A673 (cell line): ENCODE measurements at regions not wholly inside any gene's neighbourhood (a gene's known extent, or its start where the extent isn't known, plus 50 kb on each side); places are given as distances from the start of the nearest gene placed in this dataset.

ENCODE experiments used
- BruUV-seq: library from RNA; stranded (reverse); fragments of 400-500 nt; replicated peaks from 2 replicates; lab custom pipeline; 2021; lab: Mats Ljungman, UMichigan
- CTCF ChIA-PET: fragments of 300-600 bp; sonication (Branson Sonifier 250); formaldehyde crosslinking; loops from one replicate; lab custom pipeline; 2022; ENCODE audit warnings: antibody characterized with exemption; lab: Charles Lee
- POLR2A ChIA-PET: fragments of 300-600 bp; sonication (Branson Sonifier 250); formaldehyde crosslinking; loops from one replicate; lab custom pipeline; 2022; ENCODE audit warnings: antibody characterized with exemption; ENCODE audit not compliant: low non-redundant PET; lab: Charles Lee
- DNase-seq: peaks from one replicate; pipeline ENCODE4 v3.0.0-alpha.2; 2015; ENCODE audit warnings: low spot score
- H3K27ac ChIP-seq: fragments of 200-600 bp; sonication (generic); 2 replicates; pipeline ENCODE4 v1.5.1; 2016; ENCODE audit warnings: mixed run types, low read depth, mild to moderate bottlenecking, mixed read lengths, antibody characterized with exemption, low read length; ENCODE audit not compliant: poor library complexity, severe bottlenecking
- H3K27me3 ChIP-seq: fragments of 200-600 bp; sonication (generic); replicated peaks from 2 replicates; pipeline ENCODE4 v1.6.1; 2017; ENCODE audit warnings: mixed run types, low read depth, mild to moderate bottlenecking, mixed read lengths, antibody characterized with exemption, low read length; ENCODE audit not compliant: insufficient read depth, poor library complexity
- H3K36me3 ChIP-seq: fragments of 200-600 bp; sonication (generic); 2 replicates; pipeline ENCODE4 v1.6.1; 2016; ENCODE audit warnings: mixed run types, mild to moderate bottlenecking, mixed read lengths, antibody characterized with exemption, low read length; ENCODE audit not compliant: insufficient read depth, poor library complexity, severe bottlenecking
- H3K4me1 ChIP-seq: fragments of 200-600 bp; sonication (generic); 2 replicates; pipeline ENCODE4 v1.6.1; 2017; ENCODE audit warnings: mixed run types, mild to moderate bottlenecking, mixed read lengths, antibody characterized with exemption, low read length; ENCODE audit not compliant: insufficient read depth, poor library complexity, severe bottlenecking
- H3K4me3 ChIP-seq: fragments of 200-600 bp; sonication (generic); 2 replicates; pipeline ENCODE4 v1.5.1; 2016; ENCODE audit warnings: low read depth, mixed run types, mild to moderate bottlenecking, mixed read lengths, low read length; ENCODE audit not compliant: poor library complexity, severe bottlenecking
- H3K9me3 ChIP-seq: fragments of 200-600 bp; sonication (generic); 2 replicates; pipeline ENCODE4 v1.6.1; 2016; ENCODE audit warnings: mixed run types, low read depth, mild to moderate bottlenecking, mixed read lengths, antibody characterized with exemption, low read length; ENCODE audit not compliant: poor library complexity, severe bottlenecking
- EZH2 ChIP-seq: fragments of 200-600 bp; sonication (generic); IDR thresholded peaks from 2 replicates; pipeline ENCODE4 v1.6.1; 2017; ENCODE audit warnings: borderline replicate concordance, low read depth, mild to moderate bottlenecking, mixed read lengths, antibody characterized with exemption, low read length; ENCODE audit not compliant: poor library complexity, severe bottlenecking
- intact Hi-C: fragments of 100-400 bp; cut with micrococcal nuclease; formaldehyde crosslinking; loops from one replicate; pipeline ENCODE4 v1.10.0; 2022; ENCODE audit not compliant: unreplicated experiment
- TF ChIP-seq, protein P1 (sequence below): fragments of 300-800, 200-600 bp; sonication (generic); conservative IDR thresholded peaks from 2 replicates; pipeline ENCODE4 v1.5.1; 2017; ENCODE audit warnings: low read depth, mild to moderate bottlenecking, antibody characterized with exemption, low read length, moderate library complexity, mixed read lengths

DNA sequence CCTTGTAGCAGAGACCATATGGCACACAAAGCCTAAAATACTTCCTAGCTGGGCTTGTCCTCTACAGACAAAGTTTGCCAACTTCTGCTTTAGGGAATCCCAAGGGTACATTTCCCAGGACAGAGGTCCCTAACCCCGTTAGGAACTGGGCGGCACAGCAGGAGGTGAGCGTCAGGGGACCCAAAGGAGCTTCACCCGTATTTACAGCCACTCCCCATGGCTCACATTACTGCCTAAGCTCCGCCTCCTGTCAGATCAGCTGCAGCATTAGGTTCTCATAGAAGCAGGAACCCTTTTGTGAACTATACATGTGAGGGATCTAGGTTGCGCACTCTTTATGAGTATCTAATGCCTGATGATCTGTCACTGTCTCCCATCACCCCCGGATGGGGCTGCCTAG, 88.5 kb upstream of the TRPM3 start:
- no TSS peak for BruUV-seq
- CTCF ChIA-PET, result no interaction called here
- no peaks in the 10 kb centered on the region for H3K27me3 ChIP-seq
- H3K9me3 ChIP-seq, result peaks cover 4% of the 10 kb centered on the region
- intact Hi-C loops, result loop anchor here (5.0 kb wide), 1 partner anchor 33 kb away; no protein-coding TSS in a partner anchor
- H3K27ac ChIP-seq, result no peak overlapping the region
- no peaks in the 10 kb centered on the region for H3K4me1 ChIP-seq
- TF ChIP-seq EZH2, result no peak
- TF ChIP-seq, protein P1, sequence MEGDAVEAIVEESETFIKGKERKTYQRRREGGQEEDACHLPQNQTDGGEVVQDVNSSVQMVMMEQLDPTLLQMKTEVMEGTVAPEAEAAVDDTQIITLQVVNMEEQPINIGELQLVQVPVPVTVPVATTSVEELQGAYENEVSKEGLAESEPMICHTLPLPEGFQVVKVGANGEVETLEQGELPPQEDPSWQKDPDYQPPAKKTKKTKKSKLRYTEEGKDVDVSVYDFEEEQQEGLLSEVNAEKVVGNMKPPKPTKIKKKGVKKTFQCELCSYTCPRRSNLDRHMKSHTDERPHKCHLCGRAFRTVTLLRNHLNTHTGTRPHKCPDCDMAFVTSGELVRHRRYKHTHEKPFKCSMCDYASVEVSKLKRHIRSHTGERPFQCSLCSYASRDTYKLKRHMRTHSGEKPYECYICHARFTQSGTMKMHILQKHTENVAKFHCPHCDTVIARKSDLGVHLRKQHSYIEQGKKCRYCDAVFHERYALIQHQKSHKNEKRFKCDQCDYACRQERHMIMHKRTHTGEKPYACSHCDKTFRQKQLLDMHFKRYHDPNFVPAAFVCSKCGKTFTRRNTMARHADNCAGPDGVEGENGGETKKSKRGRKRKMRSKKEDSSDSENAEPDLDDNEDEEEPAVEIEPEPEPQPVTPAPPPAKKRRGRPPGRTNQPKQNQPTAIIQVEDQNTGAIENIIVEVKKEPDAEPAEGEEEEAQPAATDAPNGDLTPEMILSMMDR, result no peak
- POLR2A ChIA-PET, result no interaction called here
- H3K4me3 ChIP-seq, result no peak overlapping the region
- no peak for DNase-seq
- no peaks in the 10 kb centered on the region for H3K36me3 ChIP-seq

DNA sequence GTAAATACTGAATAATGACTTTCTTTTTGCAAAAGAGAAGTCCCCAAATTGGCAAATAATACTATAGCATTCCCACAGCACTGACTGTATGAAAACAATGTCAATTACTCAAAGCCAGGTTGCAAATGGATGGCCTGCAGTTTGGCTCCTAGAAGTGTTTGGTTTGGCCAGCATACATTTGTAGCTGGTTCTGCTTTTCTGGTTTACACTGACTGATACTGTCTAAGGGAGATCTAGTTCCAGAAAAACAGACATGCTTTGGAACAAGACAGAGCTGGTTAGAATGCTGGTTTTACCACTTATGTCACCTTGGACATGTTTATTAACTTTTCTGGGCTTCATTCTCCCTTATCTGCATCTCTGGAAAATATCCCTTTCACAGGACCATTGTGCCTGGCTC, 81.5 kb upstream of the TRPM3 start:
- Histone ChIP-seq H3K27ac (no peak overlapping the region), H3K9me3 (no peaks in the 10 kb centered on the region), H3K4me3 (no peak overlapping the region), H3K4me1 (no peaks in the 10 kb centered on the region), H3K36me3 (no peaks in the 10 kb centered on the region), H3K27me3 (no peaks in the 10 kb centered on the region)
- TF ChIP-seq EZH2, result no peak
- TF ChIP-seq, protein P1, result no peak
- POLR2A ChIA-PET, result no interaction called here
- intact Hi-C loops, result no loop called here
- no TSS peak for BruUV-seq
- CTCF ChIA-PET, result no interaction called here
- no peak for DNase-seq

DNA sequence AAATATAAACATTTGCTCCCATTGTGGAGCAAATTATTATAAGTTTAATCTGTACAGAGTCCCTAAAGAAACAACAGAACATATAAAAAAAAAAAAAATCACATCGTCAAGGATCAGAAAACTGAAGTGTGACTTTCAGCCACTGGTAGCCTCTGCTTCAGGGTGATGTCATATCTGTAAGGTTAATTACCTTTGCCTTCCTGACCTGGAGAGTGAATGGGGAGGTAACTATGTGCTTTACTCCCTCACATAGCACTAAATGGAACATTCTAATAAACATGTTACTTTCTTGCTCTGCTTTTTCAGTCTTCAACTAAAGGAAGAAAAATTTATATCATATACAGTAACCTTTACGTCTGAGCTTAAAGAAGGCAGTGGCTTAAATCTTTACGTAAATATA, 70.3 kb upstream of the TRPM3 start:
- H3K4me3 ChIP-seq, result no peak overlapping the region
- no peak for DNase-seq
- CTCF ChIA-PET, result no interaction called here
- H3K4me1 ChIP-seq, result no peaks in the 10 kb centered on the region
- no peaks in the 10 kb centered on the region for H3K27me3 ChIP-seq
- H3K27ac ChIP-seq, result no peak overlapping the region
- intact Hi-C loops, result no loop called here
- no peaks in the 10 kb centered on the region for H3K36me3 ChIP-seq
- BruUV-seq, result no TSS peak
- POLR2A ChIA-PET, result no interaction called here
- no peaks in the 10 kb centered on the region for H3K9me3 ChIP-seq
- no peak for TF ChIP-seq EZH2
- TF ChIP-seq, protein P1, result no peak
